ENCODE measurements at regions not wholly inside any gene's neighbourhood (a gene's known extent, or its start where the extent isn't known, plus 50 kb on each side); places are given as distances from the start of the nearest gene placed in this dataset.
A peak's percentile ranks its signal among the peaks of the same experiment; 100 is the strongest.

GRCh38 chr4:20302336-20302735 is 50.6 kb downstream of the SLIT2 start:
- no peak for DNase-seq

DNA sequence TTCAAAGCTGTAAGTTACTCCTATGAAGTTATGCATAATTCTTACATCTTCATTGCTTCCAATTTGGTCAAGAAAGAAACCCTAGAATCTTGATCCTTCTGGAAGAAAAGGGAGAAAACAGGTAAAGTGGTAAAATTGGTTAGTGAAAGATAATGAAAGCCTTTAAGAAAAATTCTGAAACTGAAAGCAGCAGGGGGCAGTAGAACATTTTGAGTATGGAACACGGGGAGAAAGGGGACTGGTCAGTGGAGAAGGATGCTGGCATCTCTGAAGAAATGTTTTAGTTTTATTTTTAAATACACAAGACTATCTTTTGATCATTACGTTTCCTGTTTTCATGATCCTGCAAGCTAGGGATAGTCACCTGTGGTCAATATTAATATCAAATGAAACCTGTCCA is 54.3 kb downstream of the SLIT2 start:
- peak; percentile 49 for DNase-seq

GRCh38 chr4:20311856-20312255 is 60.2 kb downstream of the SLIT2 start:
- no peak for DNase-seq

- DNase-seq: no peak
Measured at GRCh38 chr4:20313237-20314030, 61.7 kb downstream of the SLIT2 start.

DNA sequence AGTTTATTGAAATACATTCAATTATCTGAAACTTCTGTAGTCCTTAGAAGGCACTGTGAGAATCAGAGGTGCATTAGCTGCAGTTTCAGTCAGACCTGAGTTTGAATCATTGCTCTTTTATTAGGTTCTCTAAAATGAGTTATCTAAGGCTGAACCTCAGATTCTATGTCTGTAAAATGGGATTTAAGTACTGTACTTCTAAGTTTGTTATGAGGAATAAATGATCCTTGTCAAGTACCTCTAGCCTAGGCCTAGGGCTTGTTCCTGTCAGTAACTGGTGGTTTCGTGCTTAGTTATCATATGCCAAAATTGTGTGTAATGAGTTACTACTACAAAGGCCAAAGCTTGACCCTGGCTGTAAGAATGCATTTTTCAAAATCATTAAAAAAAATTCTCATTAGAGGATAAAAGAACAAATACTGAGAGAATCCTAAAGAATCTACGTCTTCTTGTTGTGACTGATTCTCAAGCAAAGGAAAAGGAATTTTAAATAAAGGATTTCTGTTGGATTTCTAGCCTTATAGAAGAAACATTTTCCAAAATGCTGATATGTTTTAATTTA is 65.8 kb downstream of the SLIT2 start:
- DNase-seq: no peak

DNA sequence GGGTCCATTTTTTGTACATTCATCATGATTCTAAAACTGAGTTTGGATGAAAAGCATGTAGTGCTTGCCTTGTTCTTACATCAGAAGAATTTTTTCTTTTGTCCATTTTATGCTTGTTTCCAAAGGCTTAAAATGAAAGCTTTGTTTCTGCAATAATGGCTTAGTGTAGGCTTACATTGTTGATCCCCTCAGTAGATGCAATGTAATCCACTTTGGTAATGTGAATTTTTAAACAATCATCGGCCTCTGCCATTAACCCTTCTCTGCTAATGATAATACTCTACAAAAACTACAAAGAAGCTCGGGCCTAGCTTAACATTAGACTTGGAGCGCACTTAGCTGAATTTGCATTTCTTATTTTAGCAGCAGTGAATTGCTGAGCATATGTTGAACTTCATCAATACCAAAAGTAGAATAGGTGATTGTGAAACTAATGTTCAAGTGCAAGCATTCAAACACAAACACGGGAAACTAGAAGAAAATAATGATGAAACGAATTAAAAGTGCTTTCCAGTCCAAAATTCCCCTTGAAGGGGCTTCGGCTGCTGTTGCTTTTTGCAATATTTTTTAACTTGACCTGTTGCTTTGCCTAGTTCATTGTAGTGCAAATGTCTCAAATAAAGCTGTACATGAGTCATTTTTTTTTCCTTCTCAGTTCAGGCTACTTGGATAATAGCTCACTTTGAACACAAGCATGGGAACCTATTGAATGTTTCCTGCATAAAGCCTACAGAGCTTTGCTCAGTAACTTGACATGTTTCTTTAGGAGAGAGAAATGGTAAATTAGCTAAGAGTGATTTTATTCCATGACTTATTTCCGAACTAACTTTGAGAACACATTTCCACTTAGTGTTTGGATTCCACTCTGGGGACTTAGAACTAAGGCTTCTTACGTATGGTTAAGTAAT is 66.5 kb downstream of the SLIT2 start:
- peak; percentile 33 for DNase-seq

GRCh38 chr4:20318909-20319277 is 67.2 kb downstream of the SLIT2 start:
- peak; percentile 78 for DNase-seq

DNA sequence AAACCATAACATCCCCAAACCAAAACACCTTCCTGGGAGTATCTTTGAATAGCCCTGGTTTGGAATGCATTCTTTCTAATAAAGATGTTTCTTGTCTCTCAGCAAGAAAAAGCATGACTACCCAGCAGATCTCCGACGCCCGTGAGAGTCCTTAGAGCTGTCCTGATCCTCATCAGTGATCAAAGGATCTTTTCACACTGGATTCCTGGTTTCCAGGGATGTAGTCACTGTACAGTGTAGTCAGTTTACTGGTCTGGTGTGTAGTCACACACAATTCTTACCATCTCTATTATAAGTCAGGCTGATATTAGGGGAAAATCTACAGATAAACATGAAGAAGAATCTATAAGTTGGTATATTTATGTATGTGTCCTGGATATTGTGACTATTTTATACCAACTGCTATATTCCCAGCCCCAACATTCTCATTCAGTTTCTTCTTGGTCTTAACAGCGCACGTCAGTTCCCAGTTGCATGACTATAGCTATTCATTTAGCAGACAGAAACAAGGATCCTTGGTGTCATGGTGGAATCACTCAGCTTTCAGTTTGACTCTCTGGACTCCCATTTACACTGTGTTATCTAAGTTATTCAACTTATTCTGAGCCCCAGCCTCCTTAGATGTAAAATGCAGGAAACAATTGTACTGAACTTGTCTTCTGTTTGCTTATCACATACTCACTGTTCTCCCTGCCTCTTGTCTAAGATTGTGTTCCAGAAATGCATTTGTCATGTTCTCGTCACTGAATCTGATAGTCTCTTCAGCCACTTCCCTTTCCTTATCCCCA is 68.3 kb downstream of the SLIT2 start:
- DNase-seq: no peak

DNA sequence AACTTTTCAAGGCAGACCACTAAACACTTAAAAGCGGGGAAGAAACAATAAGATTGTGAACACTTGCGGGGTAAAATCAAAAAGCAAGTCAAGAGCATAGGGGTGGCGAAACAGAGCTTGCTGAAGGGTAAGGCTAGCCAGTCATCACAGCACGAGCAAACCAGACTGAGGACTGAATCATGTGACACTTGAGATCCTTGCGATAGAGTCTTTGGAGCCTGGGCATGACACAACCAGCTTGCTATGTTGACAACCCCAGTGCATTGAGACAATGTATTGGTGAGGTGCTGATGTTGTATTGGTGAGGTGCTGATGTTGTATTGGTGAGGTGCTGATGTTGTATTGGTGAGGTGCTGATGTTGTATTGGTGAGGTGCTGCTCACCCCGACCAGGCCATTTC is 72.3 kb downstream of the SLIT2 start:
- no peak for DNase-seq

GRCh38 chr4:20326460-20326859 is 74.8 kb downstream of the SLIT2 start:
- DNase-seq: no peak

DNA sequence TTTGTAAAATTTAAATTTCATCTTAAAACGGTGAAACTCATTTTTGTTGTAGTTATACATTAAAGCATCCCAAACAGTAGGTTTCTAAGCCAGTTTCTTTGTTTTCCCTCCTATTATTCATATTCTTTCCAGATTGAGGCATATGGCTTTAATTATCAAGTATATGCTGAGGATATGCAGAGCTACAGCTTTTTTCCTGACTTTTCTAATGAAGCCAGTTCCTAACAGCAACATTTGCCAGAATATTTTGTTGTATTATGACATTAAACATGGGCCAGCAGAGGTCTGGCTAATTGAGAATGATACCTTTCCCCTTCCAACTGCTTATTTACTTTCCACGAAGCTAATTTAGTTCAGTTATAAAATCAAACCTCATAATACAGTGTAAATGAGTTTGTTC is 75.3 kb downstream of the SLIT2 start:
- DNase-seq: no peak

GRCh38 chr4:20327808-20328207 is 76.1 kb downstream of the SLIT2 start:
- no peak for DNase-seq

GRCh38 chr4:20331642-20332041 is 79.9 kb downstream of the SLIT2 start:
- DNase-seq: no peak

GRCh38 chr4:20333141-20333715 is 81.5 kb downstream of the SLIT2 start:
- no peak for DNase-seq

- DNase-seq: no peak
Measured at GRCh38 chr4:20337261-20337664, 85.6 kb downstream of the SLIT2 start.

GRCh38 chr4:20338841-20339240 is 87.1 kb downstream of the SLIT2 start:
- DNase-seq: no peak

GRCh38 chr4:20341134-20341738 is 89.5 kb downstream of the SLIT2 start:
- DNase-seq: no peak

GRCh38 chr4:20347531-20347930 is 95.8 kb downstream of the SLIT2 start:
- no peak for DNase-seq

DNA sequence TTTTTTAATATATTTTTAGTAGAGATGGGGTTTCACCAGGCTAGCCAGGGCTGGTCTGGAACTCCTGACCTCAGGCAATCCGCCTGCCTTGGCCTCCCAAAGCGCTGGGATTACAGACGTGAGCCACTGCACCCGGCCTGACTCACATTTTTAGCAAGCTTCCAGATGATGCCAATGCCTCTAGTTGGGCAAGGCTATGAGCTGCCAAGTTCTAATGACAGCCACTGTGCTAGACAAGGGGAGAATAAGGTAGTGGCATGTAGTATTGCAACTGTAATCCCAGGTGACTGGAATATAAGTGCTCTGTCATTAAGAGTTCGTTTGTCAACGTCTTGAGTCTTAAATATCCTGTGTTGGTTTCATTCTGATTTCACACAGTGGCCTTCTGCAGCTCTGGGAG is 96.7 kb downstream of the SLIT2 start:
- no peak for DNase-seq

- DNase-seq: no peak
Measured at GRCh38 chr4:20351360-20352162, 99.9 kb downstream of the SLIT2 start.

DNA sequence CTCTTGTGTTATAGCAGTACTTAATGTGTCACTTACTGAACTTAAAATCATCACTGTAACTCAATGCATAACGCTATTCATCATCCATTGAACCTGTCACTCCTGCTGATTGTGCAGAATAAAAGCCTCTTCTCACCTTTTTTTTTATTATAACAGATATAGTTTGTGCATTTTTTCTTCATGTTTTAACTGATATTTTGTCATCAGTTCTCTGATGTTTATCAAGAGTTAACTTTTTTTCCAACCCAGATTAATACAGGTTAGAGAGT is 100.4 kb downstream of the SLIT2 start:
- DNase-seq: no peak

- no peak for DNase-seq
Measured at GRCh38 chr4:20353646-20354045, 101.9 kb downstream of the SLIT2 start.

Data from NCI-H146 (cell line).